HepG2 (cell line): ENCODE measurements at regions not wholly inside any gene's neighbourhood (a gene's known extent, or its start where the extent isn't known, plus 50 kb on each side); places are given as distances from the start of the nearest gene placed in this dataset.

Source experiments
- CENPBD1 ChIP-seq: sonication (generic); formaldehyde crosslinking; IDR thresholded peaks from 2 replicates; pipeline ENCODE4 v1.8.0; 2022; ENCODE audit warnings: missing genetic modification reagents, low read depth, mild to moderate bottlenecking, borderline replicate concordance
- CTCF ChIP-seq: sonication (generic); formaldehyde crosslinking; IDR thresholded peaks from 2 replicates; pipeline ENCODE4 v1.5.0; 2020; ENCODE audit warnings: mild to moderate bottlenecking, missing genetic modification reagents, moderate library complexity
- FOSL1 ChIP-seq: sonication (generic); formaldehyde crosslinking; IDR thresholded peaks from 2 replicates; pipeline ENCODE4 v1.9.0; 2021; ENCODE audit warnings: missing genetic modification reagents, borderline replicate concordance
- KMT2A ChIP-seq: sonication (generic); formaldehyde crosslinking; IDR thresholded peaks from 2 replicates; pipeline ENCODE4 v1.4.0; 2020; ENCODE audit warnings: missing genetic modification reagents
- MIER2 ChIP-seq: IDR thresholded peaks from 2 replicates; pipeline ENCODE4 v1.6.1; 2016; ENCODE audit warnings: missing biosample characterization, missing genetic modification reagents
- NR2C2 ChIP-seq: sonication (generic); formaldehyde crosslinking; IDR thresholded peaks from 2 replicates; pipeline ENCODE4 v1.4.0; 2020; ENCODE audit warnings: missing genetic modification reagents, mild to moderate bottlenecking, moderate library complexity, borderline replicate concordance
- PATZ1 ChIP-seq: sonication (generic); formaldehyde crosslinking; IDR thresholded peaks from 2 replicates; pipeline ENCODE4 v1.4.0; 2020; ENCODE audit warnings: missing genetic modification reagents
- POLR2A ChIP-seq, 2 experiments: IDR thresholded peaks; 2 replicates each; pipeline ENCODE4 v1.6.1; 2011; ENCODE audit warnings: low read depth in 2 of 2, low read length in 2 of 2, mild to moderate bottlenecking in 1 of 2, moderate library complexity in 1 of 2; ENCODE audit not compliant: insufficient read depth in 1 of 2
- RERE ChIP-seq: IDR thresholded peaks from 2 replicates; pipeline ENCODE4 v1.6.1; 2016; ENCODE audit warnings: low read depth, missing genetic modification reagents, missing compliant biosample characterization
- REST ChIP-seq, 2 experiments: IDR thresholded peaks; 2 replicates each; pipeline ENCODE4 v1.6.1; 2011 to 2012; ENCODE audit warnings: low read length in 2 of 2, borderline replicate concordance in 1 of 2, low read depth in 1 of 2, mild to moderate bottlenecking in 1 of 2, moderate library complexity in 1 of 2
- THRA ChIP-seq: sonication (generic); formaldehyde crosslinking; IDR thresholded peaks from 2 replicates; pipeline ENCODE4 v1.4.0; 2020; ENCODE audit warnings: missing genetic modification reagents, borderline replicate concordance
- ZNF678 ChIP-seq: sonication (generic); formaldehyde crosslinking; IDR thresholded peaks from 2 replicates; pipeline ENCODE4 v1.4.0; 2020; ENCODE audit warnings: mild to moderate bottlenecking, missing genetic modification reagents

- TF ChIP-seq ZNF678 (CRISPR knock-in tag), result no peak
- no peak for TF ChIP-seq THRA (CRISPR knock-in tag)
- no peak for TF ChIP-seq CENPBD1 (CRISPR knock-in tag)
- TF ChIP-seq PATZ1 (CRISPR knock-in tag), result no peak
- TF ChIP-seq POLR2A (IDR thresholded peaks at IDR 0.05; ENCODE audit: insufficient read depth in 1 of 2, low read depth in 2 of 2, low read length in 2 of 2), result no peak
- TF ChIP-seq FOSL1 (CRISPR knock-in tag), result no peak
- no peak for TF ChIP-seq REST (IDR thresholded peaks at IDR 0.05; ENCODE audit: borderline replicate concordance in 1 of 2, low read depth in 1 of 2, low read length in 2 of 2)
- TF ChIP-seq CTCF (CRISPR knock-in tag), result no peak
- no peak for TF ChIP-seq NR2C2 (CRISPR knock-in tag)
- TF ChIP-seq RERE, result no peak
- TF ChIP-seq KMT2A (CRISPR knock-in tag), result no peak
- no peak for TF ChIP-seq MIER2 (CRISPR knock-in tag)
These were observed 203.3 kb downstream of the BAMBI start for GRCh38 chr10:28880683-28880950.
